ENCODE measurements at regions not wholly inside any gene's neighbourhood (a gene's known extent, or its start where the extent isn't known, plus 50 kb on each side); places are given as distances from the start of the nearest gene placed in this dataset.
A peak's percentile ranks its signal among the peaks of the same experiment; 100 is the strongest.
"Not testable (repeated sequence)": the region's sequence is repeated elsewhere in the genome, so short reads cannot be mapped to it uniquely, and the experiment has no call there.

- DNase-seq (no peak), ATAC-seq (replicated peaks in 1 of 2) (no peak)
- Mint-ChIP-seq H3K9me3 (no peaks in the 10 kb centered on the region), H3K27ac (no peak overlapping the region), H3K27me3 (ENCODE audit: low read depth) (peaks cover 58% of the 10 kb centered on the region), H3K36me3 (ENCODE audit: insufficient read depth in 2 of 2) (peaks cover 8 to 10% of the 10 kb centered on the region in 2 donors), H3K4me3 (peak overlapping the region; percentile 77 to 94), H3K4me1 (ENCODE audit: low read depth) (peaks cover 61% of the 10 kb centered on the region)
These were observed 69.7 kb upstream of the GRAMD1B start for GRCh38 chr11:123360267-123360936.

- peaks cover 8 to 10% of the 10 kb centered on the region in 2 donors for H3K36me3 Mint-ChIP-seq (ENCODE audit: insufficient read depth in 2 of 2)
- DNase-seq (peak; percentile 49 to 56), ATAC-seq (replicated peaks in 1 of 2) (peak; percentile 78 to 83)
- H3K4me1 Mint-ChIP-seq (ENCODE audit: low read depth) = peaks cover 68% of the 10 kb centered on the region
- peaks cover 58% of the 10 kb centered on the region for H3K27me3 Mint-ChIP-seq (ENCODE audit: low read depth)
- peak overlapping the region; percentile 94 for H3K4me3 Mint-ChIP-seq
- no peaks in the 10 kb centered on the region for H3K9me3 Mint-ChIP-seq
- peak overlapping the region; percentile 14 for H3K27ac Mint-ChIP-seq
These were observed 71.9 kb upstream of the GRAMD1B start for GRCh38 chr11:123357990-123358827.

GRCh38 chr11:123357353-123357989 lies 72.6 kb upstream of the GRAMD1B start:
- H3K27me3 Mint-ChIP-seq (ENCODE audit: low read depth) = peaks cover 58% of the 10 kb centered on the region
- peak overlapping the region; percentile 93 for H3K27ac Mint-ChIP-seq
- no peaks in the 10 kb centered on the region for H3K9me3 Mint-ChIP-seq
- ATAC-seq (replicated peaks in 1 of 2) (peak; percentile 44 to 58), DNase-seq (peak in 1 of 2 donors; percentile 23)
- peaks cover 6 to 7% of the 10 kb centered on the region in 2 donors for H3K36me3 Mint-ChIP-seq (ENCODE audit: insufficient read depth in 2 of 2)
- H3K4me3 Mint-ChIP-seq = peak overlapping the region; percentile 94
- H3K4me1 Mint-ChIP-seq (ENCODE audit: low read depth) = peaks cover 62% of the 10 kb centered on the region

- Mint-ChIP-seq H3K27me3 (ENCODE audit: low read depth) (peaks cover 54% of the 10 kb centered on the region), H3K36me3 (ENCODE audit: insufficient read depth in 2 of 2) (peaks cover 5 to 6% of the 10 kb centered on the region in 2 donors), H3K4me3 (peak overlapping the region; percentile 94), H3K9me3 (no peaks in the 10 kb centered on the region), H3K27ac (peak overlapping the region; percentile 93), H3K4me1 (ENCODE audit: low read depth) (peaks cover 58% of the 10 kb centered on the region)
- DNase-seq (peak; percentile 26 to 30), ATAC-seq (replicated peaks in 1 of 2) (peak; percentile 25 to 32)
These were observed 73.5 kb upstream of the GRAMD1B start for GRCh38 chr11:123356539-123356938.

- Mint-ChIP-seq H3K27ac (no peak overlapping the region), H3K36me3 (ENCODE audit: insufficient read depth in 2 of 2) (peaks cover 3 to 6% of the 10 kb centered on the region in 2 donors), H3K9me3 (no peaks in the 10 kb centered on the region), H3K4me3 (no peak overlapping the region), H3K4me1 (ENCODE audit: low read depth) (peaks cover 39% of the 10 kb centered on the region), H3K27me3 (ENCODE audit: low read depth) (peaks cover 36% of the 10 kb centered on the region)
- ATAC-seq (replicated peaks in 1 of 2) = no peak
- DNase-seq = no peak
These were observed 75.6 kb upstream of the GRAMD1B start for GRCh38 chr11:123354371-123354975.

GRCh38 chr11:123351375-123351774 lies 78.7 kb upstream of the GRAMD1B start:
- H3K9me3 Mint-ChIP-seq = no peaks in the 10 kb centered on the region
- H3K4me1 Mint-ChIP-seq (ENCODE audit: low read depth) = peaks cover 13% of the 10 kb centered on the region
- no peak for ATAC-seq (replicated peaks in 1 of 2)

GRCh38 chr11:123349382-123349781 lies 80.7 kb upstream of the GRAMD1B start:
- DNase-seq (no peak), ATAC-seq (replicated peaks in 1 of 2) (no peak)
- peaks cover 0 to 4% of the 10 kb centered on the region in 2 donors for H3K36me3 Mint-ChIP-seq (ENCODE audit: insufficient read depth in 2 of 2)
- peaks cover 7% of the 10 kb centered on the region for H3K4me1 Mint-ChIP-seq (ENCODE audit: low read depth)
- peaks cover 40% of the 10 kb centered on the region for H3K27me3 Mint-ChIP-seq (ENCODE audit: low read depth)
- H3K27ac Mint-ChIP-seq = no peak overlapping the region
- H3K9me3 Mint-ChIP-seq = no peaks in the 10 kb centered on the region
- H3K4me3 Mint-ChIP-seq = no peak overlapping the region

More at GRCh38 chr11:123351375-123351774, 78.7 kb upstream of the GRAMD1B start:
- H3K27me3 Mint-ChIP-seq (ENCODE audit: low read depth) = peaks cover 42% of the 10 kb centered on the region
- H3K4me3 Mint-ChIP-seq = no peak overlapping the region
- peaks cover 0 to 4% of the 10 kb centered on the region in 2 donors for H3K36me3 Mint-ChIP-seq (ENCODE audit: insufficient read depth in 2 of 2)
- no peak overlapping the region for H3K27ac Mint-ChIP-seq
- no peak for DNase-seq

- Mint-ChIP-seq H3K27ac (no peak overlapping the region), H3K27me3 (ENCODE audit: low read depth) (peaks cover 39% of the 10 kb centered on the region), H3K4me3 (no peak overlapping the region), H3K9me3 (peaks cover 6 to 8% of the 10 kb centered on the region in 2 donors), H3K36me3 (ENCODE audit: insufficient read depth in 2 of 2) (peaks cover 3 to 6% of the 10 kb centered on the region in 2 donors), H3K4me1 (ENCODE audit: low read depth) (peaks cover 6% of the 10 kb centered on the region)
- ATAC-seq (replicated peaks in 1 of 2) (no peak), DNase-seq (no peak)
These were observed 85.2 kb upstream of the GRAMD1B start for GRCh38 chr11:123344790-123345357.

GRCh38 chr11:123344188-123344587 lies 85.9 kb upstream of the GRAMD1B start:
- H3K36me3 Mint-ChIP-seq (ENCODE audit: insufficient read depth in 2 of 2); DNase-seq; H3K4me3 Mint-ChIP-seq; H3K9me3 Mint-ChIP-seq; H3K4me1 Mint-ChIP-seq (ENCODE audit: low read depth); ATAC-seq (replicated peaks in 1 of 2); H3K27ac Mint-ChIP-seq: not testable (repeated sequence)
- H3K27me3 Mint-ChIP-seq (ENCODE audit: low read depth) = peaks cover 38% of the 10 kb centered on the region

- ATAC-seq (replicated peaks in 1 of 2) (peak in 1 of 2 donors; percentile 49), DNase-seq (no peak)
- no peak overlapping the region for H3K27ac Mint-ChIP-seq
- no peak overlapping the region for H3K4me3 Mint-ChIP-seq
- H3K4me1 Mint-ChIP-seq (ENCODE audit: low read depth) = peaks cover 16% of the 10 kb centered on the region
- H3K27me3 Mint-ChIP-seq (ENCODE audit: low read depth) = peaks cover 42% of the 10 kb centered on the region
- H3K36me3 Mint-ChIP-seq (ENCODE audit: insufficient read depth in 2 of 2) = peaks cover 3 to 5% of the 10 kb centered on the region in 2 donors
- H3K9me3 Mint-ChIP-seq = peaks cover 6 to 12% of the 10 kb centered on the region in 2 donors
These were observed 90.9 kb upstream of the GRAMD1B start for GRCh38 chr11:123338997-123339752.

GRCh38 chr11:123338266-123338800 lies 91.7 kb upstream of the GRAMD1B start:
- Mint-ChIP-seq H3K4me1 (ENCODE audit: low read depth) (peaks cover 14% of the 10 kb centered on the region), H3K27ac (no peak overlapping the region), H3K9me3 (peaks cover 6 to 12% of the 10 kb centered on the region in 2 donors), H3K36me3 (ENCODE audit: insufficient read depth in 2 of 2) (peaks cover 3 to 5% of the 10 kb centered on the region in 2 donors), H3K27me3 (ENCODE audit: low read depth) (peaks cover 41% of the 10 kb centered on the region), H3K4me3 (no peak overlapping the region)
- no peak for DNase-seq
- ATAC-seq (replicated peaks in 1 of 2) = peak; percentile 66 to 70

- Mint-ChIP-seq H3K27me3 (ENCODE audit: low read depth) (peaks cover 29% of the 10 kb centered on the region), H3K9me3 (peaks cover 0 to 4% of the 10 kb centered on the region in 2 donors), H3K4me3 (no peak overlapping the region), H3K36me3 (ENCODE audit: insufficient read depth in 2 of 2) (peaks cover 0 to 3% of the 10 kb centered on the region in 2 donors), H3K4me1 (ENCODE audit: low read depth) (peaks cover 14% of the 10 kb centered on the region), H3K27ac (no peak overlapping the region)
- DNase-seq = no peak
- no peak for ATAC-seq (replicated peaks in 1 of 2)
These were observed 95.1 kb upstream of the GRAMD1B start for GRCh38 chr11:123334925-123335324.
